KMS-11 (cell line): ENCODE measurements at regions not wholly inside any gene's neighbourhood (a gene's known extent, or its start where the extent isn't known, plus 50 kb on each side); places are given as distances from the start of the nearest gene placed in this dataset.

Source experiments
- H2AFZ ChIP-seq: fragments of 200-600 bp; sonication (generic); 2 replicates; pipeline ENCODE4 v1.6.1; 2016; ENCODE audit warnings: antibody characterized with exemption, mixed run types, low read depth
- H3K27ac ChIP-seq: fragments of 200-600 bp; sonication (generic); 2 replicates; pipeline ENCODE4 v1.6.1; 2016; ENCODE audit warnings: mild to moderate bottlenecking, mixed run types
- H3K27me3 ChIP-seq: fragments of 200-600 bp; sonication (generic); 2 replicates; pipeline ENCODE4 v1.6.1; 2017; ENCODE audit warnings: mild to moderate bottlenecking, low read depth, mixed run types, moderate library complexity; ENCODE audit not compliant: insufficient read depth
- H3K36me3 ChIP-seq: fragments of 200-600 bp; sonication (generic); 2 replicates; pipeline ENCODE4 v1.6.1; 2017; ENCODE audit warnings: mild to moderate bottlenecking, mixed run types; ENCODE audit not compliant: insufficient read depth
- H3K4me1 ChIP-seq: fragments of 200-600 bp; sonication (generic); 2 replicates; pipeline ENCODE4 v1.6.1; 2016; ENCODE audit warnings: mild to moderate bottlenecking, low read depth, mixed run types; ENCODE audit not compliant: poor library complexity, severe bottlenecking
- H3K4me2 ChIP-seq: fragments of 200-600 bp; sonication (generic); 2 replicates; pipeline ENCODE4 v1.7.0; 2016; ENCODE audit warnings: mild to moderate bottlenecking, mixed run types
- H3K4me3 ChIP-seq: fragments of 200-600 bp; sonication (generic); IDR thresholded peaks from 2 replicates; pipeline ENCODE4 v1.6.1; 2017; ENCODE audit warnings: low read depth, low read length, mixed read lengths; ENCODE audit not compliant: insufficient read depth
- H3K79me2 ChIP-seq: fragments of 200-600 bp; sonication (generic); 2 replicates; pipeline ENCODE4 v1.6.1; 2016; ENCODE audit warnings: low read depth, mixed run types; ENCODE audit not compliant: insufficient read depth
- H3K9ac ChIP-seq: fragments of 200-600 bp; sonication (generic); 2 replicates; pipeline ENCODE4 v1.6.1; 2016; ENCODE audit warnings: mild to moderate bottlenecking, mixed run types
- H4K20me1 ChIP-seq: fragments of 200-600 bp; sonication (generic); 2 replicates; pipeline ENCODE4 v1.6.1; 2016; ENCODE audit warnings: mild to moderate bottlenecking, mixed run types; ENCODE audit not compliant: insufficient read depth
- TF ChIP-seq, protein P1 (sequence below): fragments of 200-600 bp; sonication (generic); conservative IDR thresholded peaks from 2 replicates; pipeline ENCODE4 v1.6.1; 2017; ENCODE audit warnings: low read depth, mild to moderate bottlenecking, antibody characterized with exemption, low read length, moderate library complexity, mixed read lengths

DNA sequence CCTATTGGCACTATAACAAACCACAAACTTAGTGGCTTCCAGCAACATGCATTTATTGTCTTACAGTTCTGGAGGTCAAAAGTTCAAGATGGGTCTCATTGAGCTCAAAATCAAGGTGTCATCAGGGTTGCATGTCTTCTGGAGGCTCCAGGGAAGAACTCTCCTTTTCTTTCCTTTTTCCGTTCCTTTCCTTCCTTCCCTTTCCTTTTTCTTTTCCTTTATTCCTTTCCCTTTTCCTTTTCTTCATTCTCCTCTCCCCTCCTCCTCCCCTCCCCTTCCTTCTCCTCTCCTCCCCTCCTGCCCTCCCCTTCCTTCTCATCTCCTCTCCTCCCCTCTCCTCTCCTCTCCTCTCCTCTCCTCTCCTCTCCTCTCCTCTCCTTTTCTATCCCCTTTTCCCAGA is 460.2 kb upstream of the CDH4 start:
- Histone ChIP-seq H3K4me3 (no peak overlapping the region), H3K9ac (no peak overlapping the region), H2AFZ (no peak overlapping the region), H3K27me3 (no peaks in the 10 kb centered on the region), H3K79me2 (no peaks in the 10 kb centered on the region), H3K4me2 (no peak overlapping the region), H3K36me3 (no peaks in the 10 kb centered on the region), H4K20me1 (no peaks in the 10 kb centered on the region), H3K4me1 (no peaks in the 10 kb centered on the region), H3K27ac (no peak overlapping the region)
- TF ChIP-seq, protein P1, sequence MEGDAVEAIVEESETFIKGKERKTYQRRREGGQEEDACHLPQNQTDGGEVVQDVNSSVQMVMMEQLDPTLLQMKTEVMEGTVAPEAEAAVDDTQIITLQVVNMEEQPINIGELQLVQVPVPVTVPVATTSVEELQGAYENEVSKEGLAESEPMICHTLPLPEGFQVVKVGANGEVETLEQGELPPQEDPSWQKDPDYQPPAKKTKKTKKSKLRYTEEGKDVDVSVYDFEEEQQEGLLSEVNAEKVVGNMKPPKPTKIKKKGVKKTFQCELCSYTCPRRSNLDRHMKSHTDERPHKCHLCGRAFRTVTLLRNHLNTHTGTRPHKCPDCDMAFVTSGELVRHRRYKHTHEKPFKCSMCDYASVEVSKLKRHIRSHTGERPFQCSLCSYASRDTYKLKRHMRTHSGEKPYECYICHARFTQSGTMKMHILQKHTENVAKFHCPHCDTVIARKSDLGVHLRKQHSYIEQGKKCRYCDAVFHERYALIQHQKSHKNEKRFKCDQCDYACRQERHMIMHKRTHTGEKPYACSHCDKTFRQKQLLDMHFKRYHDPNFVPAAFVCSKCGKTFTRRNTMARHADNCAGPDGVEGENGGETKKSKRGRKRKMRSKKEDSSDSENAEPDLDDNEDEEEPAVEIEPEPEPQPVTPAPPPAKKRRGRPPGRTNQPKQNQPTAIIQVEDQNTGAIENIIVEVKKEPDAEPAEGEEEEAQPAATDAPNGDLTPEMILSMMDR: no peak

DNA sequence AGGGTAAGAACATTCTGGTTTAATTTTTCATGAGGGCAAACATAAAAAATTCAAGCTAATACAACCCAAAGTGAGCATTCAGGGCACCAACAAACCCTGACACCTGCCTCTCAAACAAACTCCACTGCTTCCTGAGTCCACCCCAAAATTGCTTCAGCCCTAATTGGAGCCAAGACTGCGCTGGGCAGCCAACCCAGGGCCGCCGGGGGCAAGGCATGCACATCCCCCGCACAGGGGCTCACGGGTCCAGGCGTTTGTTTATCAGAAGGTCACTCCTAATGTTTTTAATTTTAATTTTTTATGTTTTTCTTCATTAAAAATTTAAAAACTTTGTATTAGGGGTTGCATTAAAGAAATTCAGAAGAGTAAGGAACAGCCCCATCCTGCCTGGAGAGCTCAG is 459.1 kb upstream of the CDH4 start:
- no peaks in the 10 kb centered on the region for H4K20me1 ChIP-seq
- H3K9ac ChIP-seq: no peak overlapping the region
- TF ChIP-seq, protein P1: no peak
- no peak overlapping the region for H3K4me3 ChIP-seq
- no peak overlapping the region for H2AFZ ChIP-seq
- no peaks in the 10 kb centered on the region for H3K36me3 ChIP-seq
- no peaks in the 10 kb centered on the region for H3K79me2 ChIP-seq
- H3K4me2 ChIP-seq: no peak overlapping the region
- no peaks in the 10 kb centered on the region for H3K27me3 ChIP-seq
- H3K27ac ChIP-seq: no peak overlapping the region
- no peaks in the 10 kb centered on the region for H3K4me1 ChIP-seq

DNA sequence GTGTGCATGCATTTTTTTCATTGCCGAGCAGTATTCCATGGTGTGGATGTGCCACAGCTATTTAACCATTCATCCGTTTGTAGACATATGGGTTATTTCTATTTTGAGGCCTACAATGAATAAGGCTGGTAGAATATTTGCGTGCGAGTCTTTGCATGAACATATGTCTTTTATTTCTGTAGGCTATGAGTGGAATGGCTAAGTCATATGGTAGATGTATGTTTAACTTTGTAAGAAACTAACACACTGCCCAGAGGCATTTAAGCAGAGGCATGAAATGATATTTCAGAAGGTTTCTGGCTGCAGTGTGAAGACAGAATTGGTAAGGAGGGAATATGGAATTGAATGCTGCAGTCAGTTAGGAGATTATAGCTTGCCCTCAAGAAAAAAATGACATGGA is 457.4 kb upstream of the CDH4 start:
- H3K9ac ChIP-seq: no peak overlapping the region
- no peak overlapping the region for H3K27ac ChIP-seq
- no peaks in the 10 kb centered on the region for H3K27me3 ChIP-seq
- TF ChIP-seq, protein P1: no peak
- H4K20me1 ChIP-seq: no peaks in the 10 kb centered on the region
- no peak overlapping the region for H3K4me2 ChIP-seq
- no peaks in the 10 kb centered on the region for H3K4me1 ChIP-seq
- no peaks in the 10 kb centered on the region for H3K36me3 ChIP-seq
- no peak overlapping the region for H2AFZ ChIP-seq
- no peaks in the 10 kb centered on the region for H3K79me2 ChIP-seq
- H3K4me3 ChIP-seq: no peak overlapping the region

DNA sequence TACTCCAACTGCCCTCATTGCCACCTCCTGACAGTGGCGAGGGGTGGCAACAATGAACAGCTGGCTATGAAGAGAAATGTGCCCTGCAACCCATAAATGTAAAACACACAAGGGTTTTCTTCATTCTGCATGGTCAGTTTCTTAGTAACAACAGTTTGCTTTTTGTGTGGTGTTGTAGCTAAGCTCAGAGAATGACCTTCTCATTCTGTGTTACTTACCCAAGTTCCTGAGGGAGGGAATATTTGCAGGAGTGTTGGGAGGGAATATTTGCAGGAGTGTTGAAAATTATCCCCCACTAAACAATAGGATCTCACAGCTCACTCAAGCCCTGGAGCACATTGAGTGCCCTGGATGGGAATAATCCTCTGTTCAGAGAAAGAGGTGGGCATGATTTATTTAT is 456.4 kb upstream of the CDH4 start:
- Histone ChIP-seq H4K20me1 (no peaks in the 10 kb centered on the region), H2AFZ (no peak overlapping the region), H3K27me3 (no peaks in the 10 kb centered on the region), H3K4me1 (no peaks in the 10 kb centered on the region), H3K27ac (no peak overlapping the region), H3K79me2 (no peaks in the 10 kb centered on the region), H3K9ac (no peak overlapping the region), H3K4me2 (no peak overlapping the region), H3K4me3 (no peak overlapping the region), H3K36me3 (no peaks in the 10 kb centered on the region)
- TF ChIP-seq, protein P1: no peak

DNA sequence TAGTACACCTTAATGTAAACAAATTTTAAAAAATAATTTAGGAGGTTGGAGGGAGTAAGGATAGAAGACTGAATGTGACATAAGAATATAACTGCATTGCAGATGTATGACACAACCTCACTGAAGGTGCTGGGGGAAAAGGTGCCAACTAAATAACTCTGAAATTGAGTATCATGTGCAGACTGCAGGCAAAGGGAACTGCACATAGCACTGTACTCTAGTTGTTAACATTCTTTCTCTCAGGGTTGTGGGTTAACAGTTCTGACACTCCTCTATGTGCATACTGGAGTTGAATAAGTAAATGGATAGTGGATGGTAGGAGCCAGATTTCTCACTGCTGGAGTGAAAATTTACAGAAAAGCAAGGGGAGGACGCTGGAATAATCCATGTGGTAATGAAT is 451.9 kb upstream of the CDH4 start:
- H3K4me2 ChIP-seq: no peak overlapping the region
- peaks cover 7% of the 10 kb centered on the region for H3K4me1 ChIP-seq
- TF ChIP-seq, protein P1: no peak
- no peaks in the 10 kb centered on the region for H3K27me3 ChIP-seq
- no peak overlapping the region for H3K9ac ChIP-seq
- no peak overlapping the region for H3K4me3 ChIP-seq
- no peak overlapping the region for H2AFZ ChIP-seq
- no peak overlapping the region for H3K27ac ChIP-seq
- H3K79me2 ChIP-seq: no peaks in the 10 kb centered on the region
- H3K36me3 ChIP-seq: no peaks in the 10 kb centered on the region
- H4K20me1 ChIP-seq: no peaks in the 10 kb centered on the region
